ENCODE measurements at regions not wholly inside any gene's neighbourhood (a gene's known extent, or its start where the extent isn't known, plus 50 kb on each side); places are given as distances from the start of the nearest gene placed in this dataset.

DNA sequence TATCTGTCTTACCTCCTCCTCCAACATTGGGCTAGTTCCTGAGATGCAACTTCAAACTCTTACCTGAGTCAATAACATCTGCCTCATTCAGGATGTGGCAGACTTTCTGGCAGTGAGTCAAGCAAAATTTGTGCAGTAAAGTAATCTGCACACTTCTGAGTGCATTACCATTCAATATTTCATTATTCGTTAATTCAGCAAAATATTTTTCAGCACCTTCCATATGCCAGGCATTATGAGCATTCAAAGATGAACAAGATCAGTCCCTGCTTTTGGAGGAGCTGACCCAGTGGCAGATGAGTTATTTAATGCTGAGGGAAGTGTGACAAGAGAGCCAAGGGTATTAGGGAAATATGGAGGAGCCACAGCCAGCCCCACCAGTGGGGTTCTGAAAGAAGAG, 339.7 kb downstream of the LNPK start:
- Mint-ChIP-seq H3K9me3 (ENCODE audit: low read depth) (no peaks in the 10 kb centered on the region), H3K27me3 (no peaks in the 10 kb centered on the region), H3K4me1 (ENCODE audit: low read depth) (no peaks in the 10 kb centered on the region), H3K4me3 (ENCODE audit: low read depth) (no peak overlapping the region), H3K36me3 (ENCODE audit: insufficient read depth) (peaks cover 1% of the 10 kb centered on the region), H3K27ac (no peak overlapping the region)
- TF ChIP-seq, protein P1, sequence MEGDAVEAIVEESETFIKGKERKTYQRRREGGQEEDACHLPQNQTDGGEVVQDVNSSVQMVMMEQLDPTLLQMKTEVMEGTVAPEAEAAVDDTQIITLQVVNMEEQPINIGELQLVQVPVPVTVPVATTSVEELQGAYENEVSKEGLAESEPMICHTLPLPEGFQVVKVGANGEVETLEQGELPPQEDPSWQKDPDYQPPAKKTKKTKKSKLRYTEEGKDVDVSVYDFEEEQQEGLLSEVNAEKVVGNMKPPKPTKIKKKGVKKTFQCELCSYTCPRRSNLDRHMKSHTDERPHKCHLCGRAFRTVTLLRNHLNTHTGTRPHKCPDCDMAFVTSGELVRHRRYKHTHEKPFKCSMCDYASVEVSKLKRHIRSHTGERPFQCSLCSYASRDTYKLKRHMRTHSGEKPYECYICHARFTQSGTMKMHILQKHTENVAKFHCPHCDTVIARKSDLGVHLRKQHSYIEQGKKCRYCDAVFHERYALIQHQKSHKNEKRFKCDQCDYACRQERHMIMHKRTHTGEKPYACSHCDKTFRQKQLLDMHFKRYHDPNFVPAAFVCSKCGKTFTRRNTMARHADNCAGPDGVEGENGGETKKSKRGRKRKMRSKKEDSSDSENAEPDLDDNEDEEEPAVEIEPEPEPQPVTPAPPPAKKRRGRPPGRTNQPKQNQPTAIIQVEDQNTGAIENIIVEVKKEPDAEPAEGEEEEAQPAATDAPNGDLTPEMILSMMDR (IDR thresholded peaks at IDR 0.05; ENCODE audit: unreplicated experiment), result no peak
- DNase-seq (ENCODE audit: low spot score, unreplicated experiment), result no peak

DNA sequence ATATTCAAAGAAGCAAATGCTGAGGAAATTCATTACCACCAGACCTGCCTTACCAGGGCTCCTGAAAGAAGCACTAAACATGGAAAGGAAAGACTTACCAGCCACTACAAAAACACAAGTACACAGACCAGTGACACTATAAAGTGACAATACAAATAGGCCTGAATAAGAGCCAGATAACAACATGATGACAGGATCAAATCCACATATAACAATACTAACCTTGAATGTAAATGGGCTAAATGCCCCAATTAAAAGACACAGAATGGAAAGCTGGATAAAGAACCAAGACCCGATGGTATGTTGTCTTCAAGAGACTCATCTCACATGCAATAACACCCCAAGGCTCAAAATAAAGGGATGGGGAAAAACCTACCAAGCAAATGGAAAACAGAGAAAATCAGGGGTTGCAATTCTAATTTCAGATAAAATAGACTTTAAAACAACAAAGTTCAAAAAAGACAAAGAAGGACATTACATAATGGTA, 353.4 kb downstream of the LNPK start:
- Mint-ChIP-seq H3K36me3 (ENCODE audit: insufficient read depth) (peaks cover 2% of the 10 kb centered on the region), H3K4me1 (ENCODE audit: low read depth) (no peaks in the 10 kb centered on the region), H3K4me3 (ENCODE audit: low read depth) (no peak overlapping the region), H3K9me3 (ENCODE audit: low read depth) (peaks cover 19% of the 10 kb centered on the region), H3K27ac (no peak overlapping the region), H3K27me3 (no peaks in the 10 kb centered on the region)
- DNase-seq (ENCODE audit: low spot score, unreplicated experiment), result no peak
- TF ChIP-seq, protein P1 (IDR thresholded peaks at IDR 0.05; ENCODE audit: unreplicated experiment), result no peak

DNA sequence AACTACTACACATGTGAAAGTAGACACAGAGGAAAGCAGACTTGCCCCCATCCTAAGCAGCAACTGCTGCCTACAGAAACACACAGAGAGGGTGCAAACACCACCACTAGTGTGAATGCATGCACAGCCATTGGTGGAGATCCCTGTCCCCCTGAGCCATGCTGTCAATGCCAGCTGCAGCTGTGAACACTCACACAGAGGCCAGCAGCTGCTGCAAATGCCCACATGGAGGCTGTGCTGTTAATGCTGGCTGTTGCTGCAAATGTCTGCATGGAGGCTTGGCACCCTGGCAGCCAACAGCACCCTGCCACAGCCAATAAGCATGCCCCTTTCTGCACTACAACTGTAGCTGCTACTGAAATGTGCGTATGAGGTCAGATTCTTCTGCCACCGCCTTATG, 355.0 kb downstream of the LNPK start:
- Mint-ChIP-seq H3K27ac (no peak overlapping the region), H3K27me3 (no peaks in the 10 kb centered on the region), H3K9me3 (ENCODE audit: low read depth) (peaks cover 5% of the 10 kb centered on the region), H3K36me3 (ENCODE audit: insufficient read depth) (peaks cover 1% of the 10 kb centered on the region), H3K4me3 (ENCODE audit: low read depth) (no peak overlapping the region), H3K4me1 (ENCODE audit: low read depth) (no peaks in the 10 kb centered on the region)
- DNase-seq (ENCODE audit: low spot score, unreplicated experiment), result no peak
- TF ChIP-seq, protein P1 (IDR thresholded peaks at IDR 0.05; ENCODE audit: unreplicated experiment), result no peak

DNA sequence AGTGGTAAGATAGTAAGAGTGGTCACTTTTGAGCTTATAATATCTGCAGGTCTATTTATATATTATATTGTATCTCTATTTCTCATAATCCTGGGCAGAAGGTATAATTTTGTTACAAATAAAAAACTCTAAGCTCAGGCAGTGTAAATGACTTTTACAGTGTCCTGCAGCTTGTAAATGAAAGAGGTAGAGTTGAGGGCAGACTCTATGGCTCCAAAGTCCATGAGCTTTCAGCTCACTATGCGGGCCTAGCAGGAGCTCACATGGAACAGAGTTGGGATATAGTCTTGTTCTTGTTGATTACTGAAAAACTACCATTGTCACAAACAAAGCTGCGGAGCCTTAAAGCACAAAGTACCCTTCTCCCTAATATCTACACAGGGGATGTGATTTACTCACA, 361.4 kb downstream of the LNPK start:
- peaks cover 1% of the 10 kb centered on the region for H3K36me3 Mint-ChIP-seq (ENCODE audit: insufficient read depth)

DNA sequence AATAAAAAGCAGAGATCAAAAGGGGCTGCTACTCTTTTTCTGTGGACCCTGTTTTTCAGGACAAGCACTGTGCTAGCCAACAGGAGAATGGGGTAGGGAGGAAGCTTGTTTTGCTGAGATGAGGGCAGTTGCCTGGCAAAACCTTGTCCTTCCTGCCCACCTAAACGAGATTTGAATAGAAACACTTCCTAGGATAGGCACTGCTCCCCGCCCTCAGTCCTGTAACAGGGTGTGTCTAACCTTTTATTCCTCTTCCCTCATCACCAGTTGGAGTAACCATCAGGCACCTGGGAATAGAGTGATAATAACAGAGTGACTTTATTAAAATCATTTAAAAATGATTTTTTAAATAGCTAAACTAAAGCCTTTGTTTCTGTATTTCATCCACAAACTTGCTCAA, 368.8 kb downstream of the LNPK start:
- TF ChIP-seq, protein P1 (IDR thresholded peaks at IDR 0.05; ENCODE audit: unreplicated experiment), result no peak
- no peak for DNase-seq (ENCODE audit: low spot score, unreplicated experiment)
- no peaks in the 10 kb centered on the region for H3K27me3 Mint-ChIP-seq
- H3K4me3 Mint-ChIP-seq (ENCODE audit: low read depth), result no peak overlapping the region
- peaks cover 3% of the 10 kb centered on the region for H3K4me1 Mint-ChIP-seq (ENCODE audit: low read depth)
- no peaks in the 10 kb centered on the region for H3K9me3 Mint-ChIP-seq (ENCODE audit: low read depth)
- H3K36me3 Mint-ChIP-seq (ENCODE audit: insufficient read depth), result no peaks in the 10 kb centered on the region
- no peak overlapping the region for H3K27ac Mint-ChIP-seq

More for the DNA sequence above, 361.4 kb downstream of the LNPK start:
- TF ChIP-seq, protein P1 (IDR thresholded peaks at IDR 0.05; ENCODE audit: unreplicated experiment), result no peak
- Mint-ChIP-seq H3K4me3 (ENCODE audit: low read depth) (no peak overlapping the region), H3K9me3 (ENCODE audit: low read depth) (peaks cover 3% of the 10 kb centered on the region), H3K27ac (no peak overlapping the region), H3K4me1 (ENCODE audit: low read depth) (peaks cover 3% of the 10 kb centered on the region), H3K27me3 (no peaks in the 10 kb centered on the region)
- DNase-seq (ENCODE audit: low spot score, unreplicated experiment), result no peak

Data from progenitor cell of endocrine pancreas (in vitro differentiated cells).